ENCODE measurements at regions not wholly inside any gene's neighbourhood (a gene's known extent, or its start where the extent isn't known, plus 50 kb on each side); places are given as distances from the start of the nearest gene placed in this dataset.
"Not testable (repeated sequence)": the region's sequence is repeated elsewhere in the genome, so short reads cannot be mapped to it uniquely, and the experiment has no call there.

GRCh38 chr2:75381032-75381431 is 179.7 kb downstream of the EVA1A start:
- ATAC-seq: no peak

GRCh38 chr2:75379476-75380210 is 180.3 kb upstream of the TACR1 start:
- peak; percentile 84 for ATAC-seq

GRCh38 chr2:75375646-75376582 is 176.6 kb upstream of the TACR1 start:
- no peak for ATAC-seq

GRCh38 chr2:75374414-75374957 is 175.2 kb upstream of the TACR1 start:
- not testable (repeated sequence) for ATAC-seq

- ATAC-seq: no peak
These were observed 168.1 kb upstream of the TACR1 start for GRCh38 chr2:75367401-75367800.

- ATAC-seq: no peak
These were observed 162.2 kb upstream of the TACR1 start for GRCh38 chr2:75361486-75361885.

- no peak for ATAC-seq
These were observed 161.6 kb upstream of the TACR1 start for GRCh38 chr2:75360945-75361344.

- no peak for ATAC-seq
These were observed 157.5 kb upstream of the TACR1 start for GRCh38 chr2:75356865-75357264.

- ATAC-seq: no peak
These were observed 153.8 kb upstream of the TACR1 start for GRCh38 chr2:75353131-75353530.

GRCh38 chr2:75348307-75348706 is 149.0 kb upstream of the TACR1 start:
- no peak for ATAC-seq

GRCh38 chr2:75344146-75344545 is 144.8 kb upstream of the TACR1 start:
- ATAC-seq: no peak

GRCh38 chr2:75342504-75343175 is 143.3 kb upstream of the TACR1 start:
- ATAC-seq: no peak

GRCh38 chr2:75340560-75340959 is 141.2 kb upstream of the TACR1 start:
- no peak for ATAC-seq

- ATAC-seq: no peak
These were observed 139.1 kb upstream of the TACR1 start for GRCh38 chr2:75338461-75338860.

GRCh38 chr2:75337619-75338018 is 138.3 kb upstream of the TACR1 start:
- ATAC-seq: no peak

GRCh38 chr2:75337016-75337415 is 137.7 kb upstream of the TACR1 start:
- ATAC-seq: no peak

- ATAC-seq: no peak
These were observed 137.1 kb upstream of the TACR1 start for GRCh38 chr2:75336451-75336850.

- ATAC-seq: no peak
These were observed 134.8 kb upstream of the TACR1 start for GRCh38 chr2:75334076-75334475.

GRCh38 chr2:75333646-75334045 is 134.3 kb upstream of the TACR1 start:
- no peak for ATAC-seq

GRCh38 chr2:75328156-75328555 is 128.8 kb upstream of the TACR1 start:
- no peak for ATAC-seq

- no peak for ATAC-seq
These were observed 128.0 kb upstream of the TACR1 start for GRCh38 chr2:75327334-75327733.

GRCh38 chr2:75326645-75327044 is 127.3 kb upstream of the TACR1 start:
- ATAC-seq: no peak

- no peak for ATAC-seq
These were observed 126.3 kb upstream of the TACR1 start for GRCh38 chr2:75325594-75325993.

Data from esophagus mucosa (tissue), 1 donor.